ENCODE measurements at regions not wholly inside any gene's neighbourhood (a gene's known extent, or its start where the extent isn't known, plus 50 kb on each side); places are given as distances from the start of the nearest gene placed in this dataset.

GRCh38 chr10:109743146-109743545 lies 180.2 kb downstream of the XPNPEP1 start:
- TF ChIP-seq CTCF (IDR thresholded peaks at IDR 0.05; ENCODE audit: unreplicated experiment) = no peak
- no peaks in the 10 kb centered on the region for H3K4me1 Mint-ChIP-seq (ENCODE audit: unreplicated experiment)
- no peaks in the 10 kb centered on the region for H3K27me3 Mint-ChIP-seq (ENCODE audit: unreplicated experiment)
- no peaks in the 10 kb centered on the region for H3K36me3 Mint-ChIP-seq (ENCODE audit: low read depth, unreplicated experiment)
- no peak overlapping the region for H3K27ac Mint-ChIP-seq (ENCODE audit: unreplicated experiment)
- DNase-seq (ENCODE audit: low spot score) = no peak
- no peak overlapping the region for H3K4me3 Mint-ChIP-seq (ENCODE audit: unreplicated experiment)
- H3K9me3 Mint-ChIP-seq (ENCODE audit: unreplicated experiment) = no peaks in the 10 kb centered on the region

GRCh38 chr10:109741712-109742111 lies 181.6 kb downstream of the XPNPEP1 start:
- DNase-seq (ENCODE audit: low spot score) = no peak
- H3K27ac Mint-ChIP-seq (ENCODE audit: unreplicated experiment) = no peak overlapping the region
- H3K9me3 Mint-ChIP-seq (ENCODE audit: unreplicated experiment) = no peaks in the 10 kb centered on the region
- TF ChIP-seq CTCF (IDR thresholded peaks at IDR 0.05; ENCODE audit: unreplicated experiment) = peak; percentile 34
- H3K27me3 Mint-ChIP-seq (ENCODE audit: unreplicated experiment) = no peaks in the 10 kb centered on the region
- no peaks in the 10 kb centered on the region for H3K4me1 Mint-ChIP-seq (ENCODE audit: unreplicated experiment)
- H3K36me3 Mint-ChIP-seq (ENCODE audit: low read depth, unreplicated experiment) = no peaks in the 10 kb centered on the region
- no peak overlapping the region for H3K4me3 Mint-ChIP-seq (ENCODE audit: unreplicated experiment)

- Mint-ChIP-seq H3K4me3 (ENCODE audit: unreplicated experiment) (no peak overlapping the region), H3K27me3 (ENCODE audit: unreplicated experiment) (no peaks in the 10 kb centered on the region), H3K36me3 (ENCODE audit: low read depth, unreplicated experiment) (no peaks in the 10 kb centered on the region), H3K4me1 (ENCODE audit: unreplicated experiment) (no peaks in the 10 kb centered on the region), H3K27ac (ENCODE audit: unreplicated experiment) (no peak overlapping the region), H3K9me3 (ENCODE audit: unreplicated experiment) (no peaks in the 10 kb centered on the region)
- no peak for DNase-seq (ENCODE audit: low spot score)
- TF ChIP-seq CTCF (IDR thresholded peaks at IDR 0.05; ENCODE audit: unreplicated experiment) = no peak
Measured at GRCh38 chr10:109740436-109740835, 182.9 kb downstream of the XPNPEP1 start.

GRCh38 chr10:109737626-109738025 lies 185.7 kb downstream of the XPNPEP1 start:
- Mint-ChIP-seq H3K36me3 (ENCODE audit: low read depth, unreplicated experiment) (no peaks in the 10 kb centered on the region), H3K27me3 (ENCODE audit: unreplicated experiment) (no peaks in the 10 kb centered on the region), H3K4me3 (ENCODE audit: unreplicated experiment) (no peak overlapping the region), H3K9me3 (ENCODE audit: unreplicated experiment) (no peaks in the 10 kb centered on the region), H3K4me1 (ENCODE audit: unreplicated experiment) (no peaks in the 10 kb centered on the region), H3K27ac (ENCODE audit: unreplicated experiment) (no peak overlapping the region)
- no peak for DNase-seq (ENCODE audit: low spot score)
- TF ChIP-seq CTCF (IDR thresholded peaks at IDR 0.05; ENCODE audit: unreplicated experiment) = no peak

- no peaks in the 10 kb centered on the region for H3K36me3 Mint-ChIP-seq (ENCODE audit: low read depth, unreplicated experiment)
- H3K27me3 Mint-ChIP-seq (ENCODE audit: unreplicated experiment) = no peaks in the 10 kb centered on the region
- H3K4me3 Mint-ChIP-seq (ENCODE audit: unreplicated experiment) = no peak overlapping the region
- H3K9me3 Mint-ChIP-seq (ENCODE audit: unreplicated experiment) = no peaks in the 10 kb centered on the region
- no peak for TF ChIP-seq CTCF (IDR thresholded peaks at IDR 0.05; ENCODE audit: unreplicated experiment)
- H3K27ac Mint-ChIP-seq (ENCODE audit: unreplicated experiment) = no peak overlapping the region
- H3K4me1 Mint-ChIP-seq (ENCODE audit: unreplicated experiment) = no peaks in the 10 kb centered on the region
- DNase-seq (ENCODE audit: low spot score) = no peak
Measured at GRCh38 chr10:109737009-109737408, 186.3 kb downstream of the XPNPEP1 start.

Data from endothelial cell (in vitro differentiated cells).